H9 (cell line): ENCODE measurements at regions not wholly inside any gene's neighbourhood (a gene's known extent, or its start where the extent isn't known, plus 50 kb on each side); places are given as distances from the start of the nearest gene placed in this dataset.

ENCODE experiments used
- DNase-seq: peaks from one replicate; pipeline ENCODE4 v3.0.0-alpha.2; 2017
- H2AFZ ChIP-seq: one replicate; pipeline ENCODE4 v1.6.1; 2013; ENCODE audit warnings: mild to moderate bottlenecking, low read length, control low read depth, moderate library complexity
- H2AK5ac ChIP-seq: 2 replicates; pipeline ENCODE4 v1.6.1; 2013; ENCODE audit warnings: low read length, control low read depth, mixed read lengths; ENCODE audit not compliant: insufficient read length
- H2BK120ac ChIP-seq: one replicate; pipeline ENCODE4 v1.6.1; 2013; ENCODE audit warnings: low read depth, mild to moderate bottlenecking, low read length, control low read depth, inconsistent platforms; ENCODE audit not compliant: poor library complexity, severe bottlenecking
- H2BK12ac ChIP-seq: 2 replicates; pipeline ENCODE4 v1.6.1; 2013; ENCODE audit warnings: low read length, control low read depth, mixed read lengths, low read depth; ENCODE audit not compliant: insufficient read length
- H2BK15ac ChIP-seq: 2 replicates; pipeline ENCODE4 v1.6.1; 2013; ENCODE audit warnings: low read depth, low read length, control low read depth
- H2BK20ac ChIP-seq: one replicate; pipeline ENCODE4 v1.6.1; 2013; ENCODE audit warnings: low read depth, mild to moderate bottlenecking, low read length, control low read depth, inconsistent platforms; ENCODE audit not compliant: poor library complexity, severe bottlenecking
- H2BK5ac ChIP-seq: 2 replicates; pipeline ENCODE4 v1.6.1; 2013; ENCODE audit warnings: low read length, control low read depth, mixed read lengths; ENCODE audit not compliant: insufficient read length
- H3K14ac ChIP-seq: 2 replicates; pipeline ENCODE4 v1.6.1; 2013; ENCODE audit warnings: low read length, control low read depth; ENCODE audit not compliant: insufficient read depth
- H3K18ac ChIP-seq: 2 replicates; pipeline ENCODE4 v1.6.1; 2013; ENCODE audit warnings: low read depth, mild to moderate bottlenecking, mixed read lengths, low read length, control low read depth; ENCODE audit not compliant: insufficient read length
- H3K23ac ChIP-seq: 2 replicates; pipeline ENCODE4 v1.6.1; 2013; ENCODE audit warnings: low read length, control low read depth, mixed read lengths, low read depth; ENCODE audit not compliant: insufficient read length
- H3K23me2 ChIP-seq: 2 replicates; pipeline ENCODE4 v1.6.1; 2013; ENCODE audit warnings: low read depth, mild to moderate bottlenecking, mixed read lengths, low read length, control low read depth; ENCODE audit not compliant: insufficient read length, poor library complexity, severe bottlenecking
- H3K27ac ChIP-seq: 2 replicates; pipeline ENCODE4 v1.5.1; 2013; ENCODE audit warnings: low read length, control low read depth, mixed read lengths, low read depth; ENCODE audit not compliant: insufficient read length
- H3K27me3 ChIP-seq: 2 replicates; pipeline ENCODE4 v1.6.1; 2013; ENCODE audit warnings: low read length, control low read depth, inconsistent platforms; ENCODE audit not compliant: insufficient read depth
- H3K4ac ChIP-seq: 2 replicates; pipeline ENCODE4 v1.6.1; 2013; ENCODE audit warnings: low read depth, mild to moderate bottlenecking, control low read depth, inconsistent platforms, low read length, moderate library complexity
- H3K4me1 ChIP-seq: 2 replicates; pipeline ENCODE4 v1.6.1; 2013; ENCODE audit warnings: low read length, control low read depth, inconsistent platforms; ENCODE audit not compliant: insufficient read depth
- H3K4me2 ChIP-seq: 2 replicates; pipeline ENCODE4 v1.6.1; 2013; ENCODE audit warnings: low read length, control low read depth, mixed read lengths; ENCODE audit not compliant: insufficient read length, insufficient read depth
- H3K56ac ChIP-seq: 2 replicates; pipeline ENCODE4 v1.6.1; 2013; ENCODE audit warnings: low read depth, mild to moderate bottlenecking, mixed read lengths, low read length, control low read depth; ENCODE audit not compliant: insufficient read length
- H3K79me1 ChIP-seq: 2 replicates; pipeline ENCODE4 v1.6.1; 2013; ENCODE audit warnings: low read depth, mild to moderate bottlenecking, moderate library complexity, low read length, control low read depth, inconsistent platforms; ENCODE audit not compliant: insufficient read depth, poor library complexity, severe bottlenecking
- H3K79me2 ChIP-seq: 2 replicates; pipeline ENCODE4 v1.6.1; 2013; ENCODE audit warnings: low read length, control low read depth, inconsistent platforms; ENCODE audit not compliant: insufficient read depth
- H3K9ac ChIP-seq: 2 replicates; pipeline ENCODE4 v1.6.1; 2013; ENCODE audit warnings: low read length, control low read depth, mixed read lengths; ENCODE audit not compliant: insufficient read length; ENCODE audit errors: extremely low read depth
- H3K9me3 ChIP-seq: one replicate; pipeline ENCODE4 v1.6.1; 2013; ENCODE audit warnings: low read depth, low read length, inconsistent platforms; ENCODE audit not compliant: control insufficient read depth
- H3T11ph ChIP-seq: one replicate; pipeline ENCODE4 v1.6.1; 2013; ENCODE audit warnings: mild to moderate bottlenecking, low read length, control low read depth, inconsistent platforms
- H4K20me1 ChIP-seq: one replicate; pipeline ENCODE4 v1.6.1; 2013; ENCODE audit not compliant: control insufficient read depth, insufficient read length, insufficient read depth
- H4K5ac ChIP-seq: 2 replicates; pipeline ENCODE4 v1.6.1; 2013; ENCODE audit warnings: low read depth, mild to moderate bottlenecking, mixed read lengths, low read length, control low read depth; ENCODE audit not compliant: insufficient read length
- H4K8ac ChIP-seq: replicated peaks from 2 replicates; pipeline ENCODE4 v1.6.1; 2013; ENCODE audit warnings: low read length, control low read depth, mixed read lengths, low read depth; ENCODE audit not compliant: insufficient read length
- H4K91ac ChIP-seq: 2 replicates; pipeline ENCODE4 v1.6.1; 2013; ENCODE audit warnings: low read depth, mild to moderate bottlenecking, moderate library complexity, mixed read lengths, low read length, control low read depth; ENCODE audit not compliant: insufficient read length
- H3K27ac Mint-ChIP-seq, 3 experiments: 2 replicates in 2 of 3; 3 replicates in 1 of 3; pipeline ENCODE4 v1.8.0; 2020 to 2021; ENCODE audit warnings: mixed read lengths in 3 of 3, mild to moderate bottlenecking in 1 of 3, moderate library complexity in 1 of 3
- H3K27me3 Mint-ChIP-seq: 2 replicates; pipeline ENCODE4 v1.8.0; 2021; ENCODE audit warnings: low read depth, mild to moderate bottlenecking, moderate library complexity, mixed read lengths
- H3K36me3 Mint-ChIP-seq, 3 experiments: 2 replicates in 2 of 3; 3 replicates in 1 of 3; pipeline ENCODE4 v1.8.0; 2020 to 2021; ENCODE audit warnings: low read depth in 3 of 3, mixed read lengths in 3 of 3; ENCODE audit not compliant: insufficient read depth in 1 of 3
- H3K4me1 Mint-ChIP-seq, 2 experiments: 2 replicates each; pipeline ENCODE4 v1.8.0; 2020; ENCODE audit warnings: mixed read lengths in 2 of 2
- H3K4me3 Mint-ChIP-seq, 2 experiments: 2 replicates in 1 of 2; 3 replicates in 1 of 2; pipeline ENCODE4 v1.8.0; 2020 to 2021; ENCODE audit warnings: mild to moderate bottlenecking in 2 of 2, mixed read lengths in 2 of 2, moderate library complexity in 1 of 2
- H3K9me3 Mint-ChIP-seq, 2 experiments: 2 replicates in 1 of 2; 3 replicates in 1 of 2; pipeline ENCODE4 v1.8.0; 2020; ENCODE audit warnings: mild to moderate bottlenecking in 2 of 2, mixed read lengths in 2 of 2, moderate library complexity in 1 of 2
- WGBS: extraction: QIAGEN DNeasy Blood & Tissue Kit; methylation state at CpG from one replicate; pipeline ENCODE4 v1.1.7; 2013; ENCODE audit warnings: missing lambda C conversion rate, low lambda C conversion rate, mixed read lengths; ENCODE audit not compliant: insufficient read length; ENCODE audit errors: extremely low coverage; 5-methylcytosine and 5-hydroxymethylcytosine counted together
- TF ChIP-seq, protein P1 (sequence below): fragments of 200-600 bp; sonication (generic); conservative IDR thresholded peaks from 3 replicates; pipeline ENCODE4 v1.8.0; 2021; ENCODE audit warnings: antibody characterized with exemption, mild to moderate bottlenecking

DNA sequence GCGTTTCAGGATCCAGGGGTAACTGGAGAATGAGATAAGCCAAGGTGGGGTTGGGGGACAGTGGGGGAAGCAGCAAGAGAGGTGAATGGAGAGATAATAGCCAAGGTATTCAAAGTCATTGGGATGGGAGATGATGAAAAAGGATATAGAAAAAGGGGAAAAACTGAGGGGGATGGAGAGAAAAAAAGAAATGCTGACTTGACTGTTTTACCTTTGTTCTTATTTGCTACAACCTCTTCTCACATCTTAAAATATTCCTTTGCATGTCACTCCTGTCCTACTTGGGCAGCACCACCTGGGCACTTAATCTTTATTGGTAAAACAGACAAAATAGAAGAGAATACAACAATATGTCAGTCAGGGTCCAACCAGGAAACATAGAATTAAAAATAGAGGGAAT is 56.0 kb upstream of the FNDC3A start:
- H2BK15ac ChIP-seq: no peak overlapping the region
- Mint-ChIP-seq H3K4me3 (no peak overlapping the region), H3K9me3 (peaks cover 0 to 2% of the 10 kb centered on the region in 2 experiments; a peak in 3 of 5 replicates), H3K27ac (no peak overlapping the region), H3K27me3 (no peaks in the 10 kb centered on the region; the same call in 1 of the 2 replicates), H3K36me3 (peaks cover 0 to 4% (median 0%) of the 10 kb centered on the region in 3 experiments; a peak in 2 of 7 replicates), H3K4me1 (peaks cover 15% of the 10 kb centered on the region in 2 experiments; a peak in 3 of 4 replicates)
- no peak overlapping the region for H3K4ac ChIP-seq
- no peak overlapping the region for H2BK12ac ChIP-seq
- no peak overlapping the region for H4K91ac ChIP-seq
- no peak overlapping the region for H2AK5ac ChIP-seq
- H3K18ac ChIP-seq: no peak overlapping the region
- H3K9me3 ChIP-seq: no peaks in the 10 kb centered on the region
- H4K5ac ChIP-seq: no peak overlapping the region
- no peaks in the 10 kb centered on the region for H3K27me3 ChIP-seq
- H3K56ac ChIP-seq: no peak overlapping the region
- H3K14ac ChIP-seq: no peak overlapping the region
- H4K20me1 ChIP-seq: no peaks in the 10 kb centered on the region
- TF ChIP-seq, protein P1, sequence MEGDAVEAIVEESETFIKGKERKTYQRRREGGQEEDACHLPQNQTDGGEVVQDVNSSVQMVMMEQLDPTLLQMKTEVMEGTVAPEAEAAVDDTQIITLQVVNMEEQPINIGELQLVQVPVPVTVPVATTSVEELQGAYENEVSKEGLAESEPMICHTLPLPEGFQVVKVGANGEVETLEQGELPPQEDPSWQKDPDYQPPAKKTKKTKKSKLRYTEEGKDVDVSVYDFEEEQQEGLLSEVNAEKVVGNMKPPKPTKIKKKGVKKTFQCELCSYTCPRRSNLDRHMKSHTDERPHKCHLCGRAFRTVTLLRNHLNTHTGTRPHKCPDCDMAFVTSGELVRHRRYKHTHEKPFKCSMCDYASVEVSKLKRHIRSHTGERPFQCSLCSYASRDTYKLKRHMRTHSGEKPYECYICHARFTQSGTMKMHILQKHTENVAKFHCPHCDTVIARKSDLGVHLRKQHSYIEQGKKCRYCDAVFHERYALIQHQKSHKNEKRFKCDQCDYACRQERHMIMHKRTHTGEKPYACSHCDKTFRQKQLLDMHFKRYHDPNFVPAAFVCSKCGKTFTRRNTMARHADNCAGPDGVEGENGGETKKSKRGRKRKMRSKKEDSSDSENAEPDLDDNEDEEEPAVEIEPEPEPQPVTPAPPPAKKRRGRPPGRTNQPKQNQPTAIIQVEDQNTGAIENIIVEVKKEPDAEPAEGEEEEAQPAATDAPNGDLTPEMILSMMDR: no peak
- no peak overlapping the region for H2BK20ac ChIP-seq
- no peak overlapping the region for H3T11ph ChIP-seq
- no CpG with 5 or more reads among the region's 1 CpG for WGBS
- H4K8ac ChIP-seq: no peak overlapping the region
- no peaks in the 10 kb centered on the region for H3K79me1 ChIP-seq
- no peak overlapping the region for H3K4me2 ChIP-seq
- no peaks in the 10 kb centered on the region for H3K79me2 ChIP-seq
- H3K4me1 ChIP-seq: peaks cover 3% of the 10 kb centered on the region; the same call in 1 of the 2 replicates
- no peak for DNase-seq
- no peak overlapping the region for H3K23ac ChIP-seq
- no peak overlapping the region for H3K9ac ChIP-seq
- H2BK120ac ChIP-seq: no peak overlapping the region
- H2BK5ac ChIP-seq: no peak overlapping the region
- no peak overlapping the region for H2AFZ ChIP-seq
- H3K27ac ChIP-seq: no peak overlapping the region
- no peaks in the 10 kb centered on the region for H3K23me2 ChIP-seq
